SK-N-SH (cell line): ENCODE measurements at regions not wholly inside any gene's neighbourhood (a gene's known extent, or its start where the extent isn't known, plus 50 kb on each side); places are given as distances from the start of the nearest gene placed in this dataset.
A peak's percentile ranks its signal among the peaks of the same experiment; 100 is the strongest.

Source experiments
- EP300 ChIP-seq, 2 experiments: IDR thresholded peaks; 2 replicates each; pipeline versions ENCODE4 v1.4.0 to v1.6.1; 2012; ENCODE audit warnings: borderline replicate concordance in 1 of 2, low read depth in 1 of 2, low read length in 1 of 2
- EZH2phosphoT487 ChIP-seq: fragments of 200-600 bp; sonication (generic); IDR thresholded peaks from 2 replicates; pipeline ENCODE4 v1.6.1; 2017; ENCODE audit warnings: low read depth, mixed run types, mild to moderate bottlenecking, antibody characterized with exemption, moderate library complexity, borderline replicate concordance
- FOXJ3 ChIP-seq: sonication (generic); formaldehyde crosslinking; IDR thresholded peaks from 2 replicates; pipeline ENCODE4 v1.5.1; 2020; ENCODE audit warnings: mild to moderate bottlenecking, missing genetic modification reagents
- GABPA ChIP-seq: IDR thresholded peaks from 2 replicates; pipeline ENCODE4 v1.4.0; 2012; ENCODE audit warnings: low read depth, mild to moderate bottlenecking
- GATA2 ChIP-seq: sonication (generic); formaldehyde crosslinking; IDR thresholded peaks from 2 replicates; pipeline ENCODE4 v1.5.0; 2020; ENCODE audit warnings: mild to moderate bottlenecking, missing genetic modification reagents
- JUND ChIP-seq: IDR thresholded peaks from 2 replicates; pipeline ENCODE4 v1.4.0; 2012
- MAX ChIP-seq: IDR thresholded peaks from 2 replicates; pipeline ENCODE4 v1.4.0; 2012; ENCODE audit warnings: low read depth
- NFIC ChIP-seq: IDR thresholded peaks from 2 replicates; pipeline ENCODE4 v1.4.0; 2012; ENCODE audit warnings: borderline replicate concordance
- NRF1 ChIP-seq: IDR thresholded peaks from 2 replicates; pipeline ENCODE4 v1.6.1; 2012; ENCODE audit warnings: low read depth, mild to moderate bottlenecking, low read length
- POLR2AphosphoS5 ChIP-seq: IDR thresholded peaks from 2 replicates; pipeline ENCODE4 v1.6.1; 2012; ENCODE audit warnings: low read depth, low read length
- RCOR1 ChIP-seq: fragments of 150-350 bp; IDR thresholded peaks from 2 replicates; pipeline ENCODE4 v1.6.1; 2017; ENCODE audit warnings: antibody characterized with exemption, low read length
- RFX5 ChIP-seq: IDR thresholded peaks from 2 replicates; pipeline ENCODE4 v1.6.1; 2012; ENCODE audit warnings: mild to moderate bottlenecking, improper control_type of control experiment, low read length
- RXRA ChIP-seq: IDR thresholded peaks from 2 replicates; pipeline ENCODE4 v1.4.0; 2012; ENCODE audit warnings: low read depth, mild to moderate bottlenecking, borderline replicate concordance
- SIN3A ChIP-seq: IDR thresholded peaks from 2 replicates; pipeline ENCODE4 v1.6.1; 2012; ENCODE audit warnings: low read depth, mild to moderate bottlenecking, low read length, moderate library complexity, borderline replicate concordance
- TAF1 ChIP-seq: IDR thresholded peaks from 2 replicates; pipeline ENCODE4 v1.6.1; 2012; ENCODE audit warnings: low read depth, mild to moderate bottlenecking, low read length, moderate library complexity, borderline replicate concordance
- TCF12 ChIP-seq: IDR thresholded peaks from 2 replicates; pipeline ENCODE4 v1.4.0; 2012
- TEAD4 ChIP-seq: IDR thresholded peaks from 2 replicates; pipeline ENCODE4 v1.4.0; 2012; ENCODE audit warnings: mild to moderate bottlenecking, borderline replicate concordance; ENCODE audit not compliant: insufficient read depth
- YY1 ChIP-seq: IDR thresholded peaks from 2 replicates; pipeline ENCODE4 v1.4.0; 2012; ENCODE audit warnings: low read depth, mild to moderate bottlenecking
- ZBTB33 ChIP-seq: IDR thresholded peaks from 2 replicates; pipeline ENCODE4 v1.4.0; 2012; ENCODE audit warnings: low read depth, borderline replicate concordance
- TF ChIP-seq, protein P1 (sequence below): IDR thresholded peaks from 2 replicates; pipeline ENCODE4 v1.6.1; 2012; ENCODE audit warnings: mild to moderate bottlenecking, low read depth, low read length, moderate library complexity
- TF ChIP-seq, protein P2 (sequence below): IDR thresholded peaks from 2 replicates; pipeline ENCODE4 v1.4.0; 2012; ENCODE audit warnings: low read depth, borderline replicate concordance
- TF ChIP-seq, protein P3 (sequence below): fragments of 150-350 bp; IDR thresholded peaks from 2 replicates; pipeline ENCODE4 v1.6.1; 2017; ENCODE audit warnings: antibody characterized with exemption, low read length, low read depth, borderline replicate concordance
- TF ChIP-seq, protein P4 (sequence below): IDR thresholded peaks from 2 replicates; pipeline ENCODE4; 2012

- TF ChIP-seq, protein P1, sequence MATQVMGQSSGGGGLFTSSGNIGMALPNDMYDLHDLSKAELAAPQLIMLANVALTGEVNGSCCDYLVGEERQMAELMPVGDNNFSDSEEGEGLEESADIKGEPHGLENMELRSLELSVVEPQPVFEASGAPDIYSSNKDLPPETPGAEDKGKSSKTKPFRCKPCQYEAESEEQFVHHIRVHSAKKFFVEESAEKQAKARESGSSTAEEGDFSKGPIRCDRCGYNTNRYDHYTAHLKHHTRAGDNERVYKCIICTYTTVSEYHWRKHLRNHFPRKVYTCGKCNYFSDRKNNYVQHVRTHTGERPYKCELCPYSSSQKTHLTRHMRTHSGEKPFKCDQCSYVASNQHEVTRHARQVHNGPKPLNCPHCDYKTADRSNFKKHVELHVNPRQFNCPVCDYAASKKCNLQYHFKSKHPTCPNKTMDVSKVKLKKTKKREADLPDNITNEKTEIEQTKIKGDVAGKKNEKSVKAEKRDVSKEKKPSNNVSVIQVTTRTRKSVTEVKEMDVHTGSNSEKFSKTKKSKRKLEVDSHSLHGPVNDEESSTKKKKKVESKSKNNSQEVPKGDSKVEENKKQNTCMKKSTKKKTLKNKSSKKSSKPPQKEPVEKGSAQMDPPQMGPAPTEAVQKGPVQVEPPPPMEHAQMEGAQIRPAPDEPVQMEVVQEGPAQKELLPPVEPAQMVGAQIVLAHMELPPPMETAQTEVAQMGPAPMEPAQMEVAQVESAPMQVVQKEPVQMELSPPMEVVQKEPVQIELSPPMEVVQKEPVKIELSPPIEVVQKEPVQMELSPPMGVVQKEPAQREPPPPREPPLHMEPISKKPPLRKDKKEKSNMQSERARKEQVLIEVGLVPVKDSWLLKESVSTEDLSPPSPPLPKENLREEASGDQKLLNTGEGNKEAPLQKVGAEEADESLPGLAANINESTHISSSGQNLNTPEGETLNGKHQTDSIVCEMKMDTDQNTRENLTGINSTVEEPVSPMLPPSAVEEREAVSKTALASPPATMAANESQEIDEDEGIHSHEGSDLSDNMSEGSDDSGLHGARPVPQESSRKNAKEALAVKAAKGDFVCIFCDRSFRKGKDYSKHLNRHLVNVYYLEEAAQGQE: no peak
- TF ChIP-seq POLR2AphosphoS5: no peak
- TF ChIP-seq GABPA: no peak
- TF ChIP-seq RFX5: no peak
- TF ChIP-seq TCF12: peak; percentile 88
- TF ChIP-seq TEAD4: no peak
- TF ChIP-seq TAF1: no peak
- TF ChIP-seq JUND: peak; percentile 22; the same call in 1 of the 2 replicates
- TF ChIP-seq RCOR1: no peak
- no peak for TF ChIP-seq NRF1
- TF ChIP-seq MAX: peak; percentile 42; the same call in 1 of the 2 replicates
- TF ChIP-seq ZBTB33: no peak
- TF ChIP-seq EP300 (IDR thresholded peaks at IDR 0.05; ENCODE audit: borderline replicate concordance in 1 of 2, low read depth in 1 of 2, low read length in 1 of 2): no peak
- TF ChIP-seq EZH2phosphoT487: no peak
- TF ChIP-seq GATA2 (CRISPR knock-in tag): no peak
- TF ChIP-seq FOXJ3 (CRISPR knock-in tag): no peak
- peak; percentile 38; the same call in 1 of the 2 replicates for TF ChIP-seq NFIC
- TF ChIP-seq, protein P2, sequence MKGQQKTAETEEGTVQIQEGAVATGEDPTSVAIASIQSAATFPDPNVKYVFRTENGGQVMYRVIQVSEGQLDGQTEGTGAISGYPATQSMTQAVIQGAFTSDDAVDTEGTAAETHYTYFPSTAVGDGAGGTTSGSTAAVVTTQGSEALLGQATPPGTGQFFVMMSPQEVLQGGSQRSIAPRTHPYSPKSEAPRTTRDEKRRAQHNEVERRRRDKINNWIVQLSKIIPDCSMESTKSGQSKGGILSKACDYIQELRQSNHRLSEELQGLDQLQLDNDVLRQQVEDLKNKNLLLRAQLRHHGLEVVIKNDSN: peak; percentile 20; the same call in 1 of the 2 replicates
- TF ChIP-seq, protein P3, sequence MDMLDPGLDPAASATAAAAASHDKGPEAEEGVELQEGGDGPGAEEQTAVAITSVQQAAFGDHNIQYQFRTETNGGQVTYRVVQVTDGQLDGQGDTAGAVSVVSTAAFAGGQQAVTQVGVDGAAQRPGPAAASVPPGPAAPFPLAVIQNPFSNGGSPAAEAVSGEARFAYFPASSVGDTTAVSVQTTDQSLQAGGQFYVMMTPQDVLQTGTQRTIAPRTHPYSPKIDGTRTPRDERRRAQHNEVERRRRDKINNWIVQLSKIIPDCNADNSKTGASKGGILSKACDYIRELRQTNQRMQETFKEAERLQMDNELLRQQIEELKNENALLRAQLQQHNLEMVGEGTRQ: no peak
- TF ChIP-seq YY1: no peak
- TF ChIP-seq, protein P4, sequence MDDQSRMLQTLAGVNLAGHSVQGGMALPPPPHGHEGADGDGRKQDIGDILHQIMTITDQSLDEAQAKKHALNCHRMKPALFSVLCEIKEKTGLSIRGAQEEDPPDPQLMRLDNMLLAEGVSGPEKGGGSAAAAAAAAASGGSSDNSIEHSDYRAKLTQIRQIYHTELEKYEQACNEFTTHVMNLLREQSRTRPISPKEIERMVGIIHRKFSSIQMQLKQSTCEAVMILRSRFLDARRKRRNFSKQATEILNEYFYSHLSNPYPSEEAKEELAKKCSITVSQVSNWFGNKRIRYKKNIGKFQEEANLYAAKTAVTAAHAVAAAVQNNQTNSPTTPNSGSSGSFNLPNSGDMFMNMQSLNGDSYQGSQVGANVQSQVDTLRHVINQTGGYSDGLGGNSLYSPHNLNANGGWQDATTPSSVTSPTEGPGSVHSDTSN: no peak
- TF ChIP-seq SIN3A: no peak
- no peak for TF ChIP-seq RXRA
Measured at GRCh38 chr18:8895987-8896619, 190.7 kb downstream of the MTCL1 start (continued).
